Pons (tissue), 1 donor: ENCODE measurements at regions not wholly inside any gene's neighbourhood (a gene's known extent, or its start where the extent isn't known, plus 50 kb on each side); places are given as distances from the start of the nearest gene placed in this dataset.
"Not testable (repeated sequence)": the region's sequence is repeated elsewhere in the genome, so short reads cannot be mapped to it uniquely, and the experiment has no call there.

Source experiments
- DNase-seq: peaks from one replicate; pipeline ENCODE4 v3.0.0-alpha.2; 2016; ENCODE audit warnings: low spot score

- DNase-seq = not testable (repeated sequence)
Measured at GRCh38 chr2:128598260-128598659, 279.6 kb upstream of the HS6ST1 start.

- DNase-seq = no peak
Measured at GRCh38 chr2:128598862-128599441, 280.3 kb upstream of the HS6ST1 start.

GRCh38 chr2:128599700-128600099, 281.0 kb upstream of the HS6ST1 start:
- no peak for DNase-seq

- DNase-seq = no peak
Measured at GRCh38 chr2:128600581-128601297, 282.1 kb upstream of the HS6ST1 start.

GRCh38 chr2:128601298-128602037, 282.8 kb upstream of the HS6ST1 start:
- DNase-seq = no peak

GRCh38 chr2:128602038-128602698, 283.5 kb upstream of the HS6ST1 start:
- no peak for DNase-seq

- no peak for DNase-seq
Measured at GRCh38 chr2:128602699-128603101, 284.0 kb upstream of the HS6ST1 start.

GRCh38 chr2:128603411-128603924, 284.8 kb upstream of the HS6ST1 start:
- DNase-seq = no peak

- no peak for DNase-seq
Measured at GRCh38 chr2:128604045-128604444, 285.4 kb upstream of the HS6ST1 start.

- not testable (repeated sequence) for DNase-seq
Measured at GRCh38 chr2:128604581-128604980, 285.9 kb upstream of the HS6ST1 start.

GRCh38 chr2:128605421-128605820, 286.8 kb upstream of the HS6ST1 start:
- DNase-seq = no peak

- DNase-seq = no peak
Measured at GRCh38 chr2:128605931-128606330, 287.3 kb upstream of the HS6ST1 start.

- no peak for DNase-seq
Measured at GRCh38 chr2:128606837-128607236, 288.2 kb upstream of the HS6ST1 start.

- no peak for DNase-seq
Measured at GRCh38 chr2:128607440-128607839, 288.8 kb upstream of the HS6ST1 start.

GRCh38 chr2:128607911-128608506, 289.3 kb upstream of the HS6ST1 start:
- DNase-seq = no peak

- no peak for DNase-seq
Measured at GRCh38 chr2:128608921-128609880, 290.5 kb upstream of the HS6ST1 start.

GRCh38 chr2:128610496-128610895, 291.8 kb upstream of the HS6ST1 start:
- DNase-seq = no peak

GRCh38 chr2:128611421-128612320, 293.0 kb upstream of the HS6ST1 start:
- DNase-seq = no peak

- DNase-seq = no peak
Measured at GRCh38 chr2:128612628-128613027, 294.0 kb upstream of the HS6ST1 start.

GRCh38 chr2:128613351-128613750, 294.7 kb upstream of the HS6ST1 start:
- DNase-seq = no peak
